ENCODE measurements at regions not wholly inside any gene's neighbourhood (a gene's known extent, or its start where the extent isn't known, plus 50 kb on each side); places are given as distances from the start of the nearest gene placed in this dataset.

- TF ChIP-seq EZH2 (IDR thresholded peaks at IDR 0.05; ENCODE audit: borderline replicate concordance, low read depth, low read length, poor library complexity, severe bottlenecking): no peak
- TF ChIP-seq, protein P1, sequence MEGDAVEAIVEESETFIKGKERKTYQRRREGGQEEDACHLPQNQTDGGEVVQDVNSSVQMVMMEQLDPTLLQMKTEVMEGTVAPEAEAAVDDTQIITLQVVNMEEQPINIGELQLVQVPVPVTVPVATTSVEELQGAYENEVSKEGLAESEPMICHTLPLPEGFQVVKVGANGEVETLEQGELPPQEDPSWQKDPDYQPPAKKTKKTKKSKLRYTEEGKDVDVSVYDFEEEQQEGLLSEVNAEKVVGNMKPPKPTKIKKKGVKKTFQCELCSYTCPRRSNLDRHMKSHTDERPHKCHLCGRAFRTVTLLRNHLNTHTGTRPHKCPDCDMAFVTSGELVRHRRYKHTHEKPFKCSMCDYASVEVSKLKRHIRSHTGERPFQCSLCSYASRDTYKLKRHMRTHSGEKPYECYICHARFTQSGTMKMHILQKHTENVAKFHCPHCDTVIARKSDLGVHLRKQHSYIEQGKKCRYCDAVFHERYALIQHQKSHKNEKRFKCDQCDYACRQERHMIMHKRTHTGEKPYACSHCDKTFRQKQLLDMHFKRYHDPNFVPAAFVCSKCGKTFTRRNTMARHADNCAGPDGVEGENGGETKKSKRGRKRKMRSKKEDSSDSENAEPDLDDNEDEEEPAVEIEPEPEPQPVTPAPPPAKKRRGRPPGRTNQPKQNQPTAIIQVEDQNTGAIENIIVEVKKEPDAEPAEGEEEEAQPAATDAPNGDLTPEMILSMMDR (conservative IDR thresholded peaks at IDR 0.05; ENCODE audit: low read depth, low read length): no peak
Observed at GRCh38 chr5:175254155-175254554, 189.8 kb downstream of the DRD1 start.

Data from A673 (cell line).